GM19452 (cell line): ENCODE measurements at regions not wholly inside any gene's neighbourhood (a gene's known extent, or its start where the extent isn't known, plus 50 kb on each side); places are given as distances from the start of the nearest gene placed in this dataset.
"Not testable (repeated sequence)": the region's sequence is repeated elsewhere in the genome, so short reads cannot be mapped to it uniquely, and the experiment has no call there.

Experiments
- ATAC-seq: cut with Tn5 transposase; IDR thresholded peaks from one replicate; pipeline ENCODE4 v1.9.1; 2021; ENCODE audit not compliant: unreplicated experiment

- ATAC-seq, result no peak
These were observed 549.1 kb upstream of the EPHA5 start for GRCh38 chr4:66219401-66219800.

GRCh38 chr4:66216252-66216651 lies 546.0 kb upstream of the EPHA5 start:
- no peak for ATAC-seq

- ATAC-seq, result no peak
These were observed 542.2 kb upstream of the EPHA5 start for GRCh38 chr4:66212489-66212888.

- ATAC-seq, result no peak
These were observed 534.4 kb upstream of the EPHA5 start for GRCh38 chr4:66204534-66205247.

DNA sequence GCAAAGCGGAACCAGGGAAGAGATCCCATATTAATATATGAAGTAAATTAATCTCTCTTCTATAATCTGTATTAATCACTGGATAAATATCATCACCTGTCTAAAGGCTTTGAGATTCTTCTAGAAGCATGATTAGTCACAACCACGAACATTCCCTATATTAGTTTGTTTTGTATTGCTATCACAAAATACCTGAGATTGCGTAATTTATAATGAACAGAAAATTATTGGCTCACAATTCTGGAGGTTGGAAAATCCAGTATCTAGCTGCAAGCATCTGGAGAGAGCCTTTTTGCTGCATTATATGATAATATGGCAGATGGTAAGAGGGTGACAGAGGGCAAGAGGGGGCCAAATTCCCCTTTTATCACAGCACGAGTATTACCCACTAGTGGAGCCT lies 532.6 kb upstream of the EPHA5 start:
- ATAC-seq, result no peak

GRCh38 chr4:66197451-66197850 lies 527.2 kb upstream of the EPHA5 start:
- no peak for ATAC-seq

DNA sequence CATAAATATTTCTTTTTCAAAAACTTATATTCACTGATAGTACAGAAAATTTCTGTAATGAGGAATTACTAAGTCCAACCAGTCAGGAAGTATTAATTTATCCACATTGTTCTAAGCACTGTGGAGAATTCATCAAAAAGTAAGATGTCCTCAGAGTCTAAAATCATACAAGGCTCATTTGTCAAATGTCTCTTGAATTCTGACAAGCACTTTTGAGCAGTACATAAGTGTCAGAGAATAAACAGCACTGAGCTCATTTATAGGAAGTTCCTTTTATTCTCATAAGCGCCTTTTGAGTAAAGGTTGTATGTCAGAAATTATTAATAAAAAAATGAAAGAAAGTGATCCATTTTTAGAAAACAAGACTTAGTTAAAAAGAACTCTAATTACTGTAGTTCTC lies 523.2 kb upstream of the EPHA5 start:
- ATAC-seq, result no peak

DNA sequence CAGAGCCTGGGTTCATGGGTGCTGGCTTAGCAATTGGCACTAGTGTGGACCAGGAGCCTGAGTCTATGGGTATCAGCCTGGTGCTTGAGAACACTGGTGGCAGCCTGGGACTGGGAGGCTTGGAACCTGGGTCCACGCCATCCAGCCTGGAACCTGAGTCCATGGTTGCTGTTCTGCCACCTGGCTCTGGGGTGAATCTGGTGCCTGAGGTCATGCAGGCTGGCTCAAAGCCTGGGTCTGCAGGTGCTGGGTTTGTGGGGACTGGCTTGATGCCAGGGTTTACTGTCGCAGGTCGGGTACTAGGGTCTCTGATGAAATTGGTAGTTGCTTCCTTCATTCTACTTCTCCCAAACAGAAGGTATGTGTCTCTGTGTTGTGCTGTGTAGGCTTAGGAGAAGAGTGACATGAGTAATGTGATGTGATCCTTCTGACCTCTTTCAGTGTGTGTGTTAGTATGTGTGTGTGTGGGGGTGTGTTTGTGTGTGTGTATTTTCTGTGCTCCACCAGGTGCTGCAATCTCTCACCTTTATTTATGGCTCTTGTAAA lies 517.0 kb upstream of the EPHA5 start:
- no peak for ATAC-seq

GRCh38 chr4:66186095-66186494 lies 515.8 kb upstream of the EPHA5 start:
- ATAC-seq, result no peak

DNA sequence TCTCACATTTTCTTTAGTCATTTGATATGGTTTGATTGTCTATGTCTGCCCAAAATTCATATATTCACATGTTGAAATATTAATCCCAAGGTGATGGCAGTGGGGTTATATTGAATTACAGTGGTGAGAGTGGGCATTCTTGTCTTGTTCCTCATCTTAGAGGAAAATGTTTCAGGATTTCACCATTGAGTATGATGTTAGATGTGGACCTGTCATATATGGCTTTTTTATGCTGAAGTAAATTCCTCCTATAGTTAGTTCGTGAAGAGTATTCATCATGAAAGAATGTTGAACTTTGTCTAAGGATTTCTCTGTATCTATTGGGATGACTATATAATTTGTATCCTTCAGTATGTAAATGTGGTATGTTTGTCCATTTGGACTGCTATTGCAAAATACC lies 512.3 kb upstream of the EPHA5 start:
- no peak for ATAC-seq

DNA sequence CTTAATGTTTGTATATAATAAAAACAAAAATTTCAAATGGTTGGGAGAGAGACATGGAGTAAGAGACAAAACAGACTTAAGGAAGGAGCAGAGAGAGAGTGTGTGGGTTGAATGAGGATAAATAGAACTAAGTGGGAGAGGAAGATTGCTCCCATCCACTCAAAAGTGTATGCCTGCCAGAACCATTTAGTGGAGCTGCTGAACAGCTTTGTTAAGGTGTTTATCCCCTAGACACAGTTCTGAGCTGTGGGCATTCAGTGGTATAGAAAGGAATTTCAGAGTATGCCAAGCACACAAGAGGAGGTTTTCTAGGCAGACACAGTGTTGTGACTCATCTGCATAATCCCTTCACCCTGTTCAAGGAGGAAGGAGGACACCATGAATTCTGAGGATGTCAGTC lies 508.6 kb upstream of the EPHA5 start:
- no peak for ATAC-seq

GRCh38 chr4:66169341-66169740 lies 499.1 kb upstream of the EPHA5 start:
- no peak for ATAC-seq

DNA sequence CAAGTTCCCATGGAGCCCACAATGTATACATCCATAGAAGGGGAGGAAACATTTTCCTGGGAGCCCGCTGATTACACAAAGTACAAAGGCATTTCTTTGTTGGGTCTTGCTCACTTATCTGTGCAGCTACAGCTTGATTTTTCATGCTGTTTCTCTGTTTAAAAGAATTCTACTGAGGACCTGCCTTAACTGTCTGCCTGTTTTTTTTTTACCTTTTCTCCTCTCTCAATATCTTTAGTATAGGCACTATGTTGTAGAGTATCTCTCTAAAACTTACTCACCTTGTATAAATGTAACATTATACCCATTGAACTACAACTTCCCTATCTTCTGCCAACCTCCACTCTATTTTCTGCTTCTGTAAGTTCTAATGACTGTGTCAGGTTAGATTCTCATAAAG lies 494.6 kb upstream of the EPHA5 start:
- ATAC-seq, result no peak

DNA sequence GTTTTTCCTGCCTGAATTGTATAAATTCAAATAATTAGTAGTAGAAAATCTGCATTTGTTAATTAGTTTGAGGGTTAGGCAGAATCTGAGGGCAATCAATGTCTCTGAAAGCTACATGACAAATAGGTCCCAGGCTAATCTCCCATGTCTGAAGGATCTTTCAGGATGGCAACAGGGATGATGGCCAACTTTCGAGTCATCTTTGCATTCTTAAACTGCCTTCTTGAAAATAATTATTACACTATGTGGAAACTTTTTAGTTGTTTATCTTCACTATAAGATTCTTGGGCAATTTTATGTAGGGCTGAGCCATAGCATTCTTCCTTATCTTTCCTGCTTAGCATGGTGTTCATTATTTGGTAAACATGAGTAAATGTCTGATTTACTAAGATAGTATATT lies 490.3 kb upstream of the EPHA5 start:
- no peak for ATAC-seq

- no peak for ATAC-seq
These were observed 487.3 kb upstream of the EPHA5 start for GRCh38 chr4:66157594-66157993.

GRCh38 chr4:66130042-66130441 lies 459.8 kb upstream of the EPHA5 start:
- no peak for ATAC-seq

DNA sequence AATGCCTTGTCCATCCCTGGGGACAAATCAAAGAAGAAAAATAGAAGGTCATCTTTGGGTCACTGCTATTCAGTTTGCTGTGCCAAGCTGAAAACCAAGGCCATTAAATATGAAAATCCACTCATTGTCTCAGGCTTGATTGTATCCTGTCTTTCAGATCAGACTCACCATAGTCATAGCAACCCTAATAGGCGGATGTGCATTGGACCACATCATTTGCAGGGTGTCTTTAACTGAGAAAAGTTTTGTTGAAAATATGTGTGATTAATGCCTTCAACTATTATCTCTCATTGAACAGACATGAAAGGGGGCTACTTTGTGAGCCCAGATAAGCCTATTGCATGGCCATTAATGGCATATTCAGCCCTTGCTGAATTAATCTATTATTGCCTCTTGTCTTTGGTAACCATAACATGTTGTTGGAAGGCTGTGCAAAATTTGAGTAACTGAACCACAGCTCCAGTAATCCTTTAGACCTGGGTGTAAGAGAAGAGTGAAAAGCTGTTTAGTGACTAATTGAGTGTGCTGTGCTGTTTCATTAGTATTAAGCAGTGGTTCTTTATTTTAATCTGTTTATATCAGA lies 453.6 kb upstream of the EPHA5 start:
- ATAC-seq, result no peak

- no peak for ATAC-seq
These were observed 452.9 kb upstream of the EPHA5 start for GRCh38 chr4:66123190-66123589.

DNA sequence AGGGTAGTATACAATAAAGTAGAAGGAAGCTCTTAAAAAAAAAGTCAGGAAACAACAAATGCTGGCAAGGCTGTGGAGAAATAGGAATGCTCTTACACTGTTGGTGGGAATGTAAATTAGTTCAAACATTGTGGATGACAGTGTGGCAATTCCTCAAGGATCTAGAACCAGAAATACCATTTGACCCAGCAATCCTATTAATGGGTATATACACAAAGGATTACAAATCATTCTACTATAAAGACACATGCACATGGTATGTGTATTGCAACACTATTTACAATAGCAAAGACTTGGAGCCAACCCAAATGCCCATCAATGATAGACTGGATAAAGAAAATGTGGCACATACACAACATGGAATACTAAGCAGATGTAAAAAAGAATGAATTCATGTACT lies 444.9 kb upstream of the EPHA5 start:
- not testable (repeated sequence) for ATAC-seq

- ATAC-seq, result no peak
These were observed 438.6 kb upstream of the EPHA5 start for GRCh38 chr4:66108898-66109297.

- no peak for ATAC-seq
These were observed 426.9 kb upstream of the EPHA5 start for GRCh38 chr4:66097218-66097617.

DNA sequence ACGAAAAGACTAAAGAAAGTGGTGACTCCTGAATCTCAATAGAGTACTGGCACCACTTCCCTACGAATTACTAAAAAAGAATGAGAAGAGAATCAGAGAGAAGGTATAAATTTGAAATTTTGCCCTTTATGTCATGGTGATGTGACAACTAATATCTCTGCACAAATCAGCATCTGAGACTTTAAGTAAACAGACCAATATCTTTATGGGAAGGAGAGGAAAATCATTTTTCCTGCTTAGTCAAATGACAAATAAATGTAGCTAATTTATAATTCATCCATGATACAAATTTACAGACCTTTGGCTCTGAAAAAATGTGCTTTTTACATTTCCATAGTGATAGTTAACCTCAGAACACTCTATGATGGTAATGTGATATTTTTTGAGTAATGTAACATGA lies 424.8 kb upstream of the EPHA5 start:
- ATAC-seq, result no peak

GRCh38 chr4:66094070-66094469 lies 423.8 kb upstream of the EPHA5 start:
- ATAC-seq, result no peak
